Calu3 (cell line): ENCODE measurements at regions not wholly inside any gene's neighbourhood (a gene's known extent, or its start where the extent isn't known, plus 50 kb on each side); places are given as distances from the start of the nearest gene placed in this dataset.

Experiments
- BruUV-seq: library from RNA; stranded (reverse); fragments of 400-500 nt; replicated peaks from 2 replicates; lab custom pipeline; 2021; lab: Mats Ljungman, UMichigan
- CTCF ChIA-PET: fragments of 300-600 bp; sonication (Branson Sonifier 250); formaldehyde crosslinking; loops from one replicate; lab custom pipeline; 2022; ENCODE audit warnings: antibody characterized with exemption; lab: Charles Lee
- DNase-seq: peaks from one replicate; pipeline ENCODE4 v3.0.0; 2022
- H3K27ac Mint-ChIP-seq: one replicate; pipeline ENCODE4 v1.8.0; 2022; ENCODE audit warnings: mixed read lengths; ENCODE audit not compliant: unreplicated experiment
- H3K27me3 Mint-ChIP-seq: one replicate; pipeline ENCODE4 v1.8.0; 2022; ENCODE audit warnings: mixed read lengths; ENCODE audit not compliant: unreplicated experiment
- H3K36me3 Mint-ChIP-seq: one replicate; pipeline ENCODE4 v1.8.0; 2022; ENCODE audit warnings: mild to moderate bottlenecking, moderate library complexity, mixed read lengths; ENCODE audit not compliant: insufficient read depth, unreplicated experiment
- H3K4me1 Mint-ChIP-seq: one replicate; pipeline ENCODE4 v1.8.0; 2022; ENCODE audit warnings: mild to moderate bottlenecking, low read depth, mixed read lengths; ENCODE audit not compliant: unreplicated experiment
- H3K4me3 Mint-ChIP-seq: one replicate; pipeline ENCODE4 v1.8.0; 2022; ENCODE audit warnings: mild to moderate bottlenecking, low read depth, moderate library complexity, mixed read lengths; ENCODE audit not compliant: unreplicated experiment
- H3K9me3 Mint-ChIP-seq: one replicate; pipeline ENCODE4 v1.8.0; 2022; ENCODE audit warnings: low read depth, mixed read lengths; ENCODE audit not compliant: unreplicated experiment
- CTCF ChIP-seq: fragments of 200-600 bp; IDR thresholded peaks from one replicate; pipeline ENCODE4 v1.8.0; 2022; ENCODE audit warnings: antibody characterized with exemption; ENCODE audit not compliant: unreplicated experiment
- intact Hi-C: fragments of 100-400 bp; cut with micrococcal nuclease; formaldehyde crosslinking; loops from one replicate; pipeline ENCODE4 v1.10.0; 2022; ENCODE audit not compliant: unreplicated experiment

- Mint-ChIP-seq H3K27me3 (peaks cover 17% of the 10 kb centered on the region), H3K4me3 (no peak overlapping the region), H3K9me3 (no peaks in the 10 kb centered on the region), H3K4me1 (no peaks in the 10 kb centered on the region), H3K36me3 (no peaks in the 10 kb centered on the region), H3K27ac (no peak overlapping the region)
- no TSS peak for BruUV-seq
- CTCF ChIA-PET: no interaction called here
- no peak for TF ChIP-seq CTCF
- intact Hi-C loops: no loop called here
- no peak for DNase-seq
Observed at GRCh38 chr1:30522031-30523004, 201.1 kb downstream of the MATN1 start.

- peaks cover 17% of the 10 kb centered on the region for H3K27me3 Mint-ChIP-seq
- CTCF ChIA-PET: no interaction called here
- no peaks in the 10 kb centered on the region for H3K4me1 Mint-ChIP-seq
- H3K9me3 Mint-ChIP-seq: no peaks in the 10 kb centered on the region
- no peaks in the 10 kb centered on the region for H3K36me3 Mint-ChIP-seq
- intact Hi-C loops: no loop called here
- no peak for DNase-seq
- no TSS peak for BruUV-seq
- no peak for TF ChIP-seq CTCF
- H3K4me3 Mint-ChIP-seq: no peak overlapping the region
- no peak overlapping the region for H3K27ac Mint-ChIP-seq
Observed at GRCh38 chr1:30521261-30521865, 202.0 kb downstream of the MATN1 start.

GRCh38 chr1:30520476-30520875 is 202.9 kb downstream of the MATN1 start:
- no peak for DNase-seq
- TF ChIP-seq CTCF: no peak
- H3K27ac Mint-ChIP-seq: no peak overlapping the region
- no peaks in the 10 kb centered on the region for H3K36me3 Mint-ChIP-seq
- H3K4me3 Mint-ChIP-seq: no peak overlapping the region
- CTCF ChIA-PET: no interaction called here
- BruUV-seq: no TSS peak
- intact Hi-C loops: no loop called here
- no peaks in the 10 kb centered on the region for H3K9me3 Mint-ChIP-seq
- H3K27me3 Mint-ChIP-seq: peaks cover 20% of the 10 kb centered on the region
- H3K4me1 Mint-ChIP-seq: no peaks in the 10 kb centered on the region

- Mint-ChIP-seq H3K36me3 (no peaks in the 10 kb centered on the region), H3K4me3 (no peak overlapping the region), H3K27me3 (peaks cover 18% of the 10 kb centered on the region), H3K4me1 (no peaks in the 10 kb centered on the region), H3K9me3 (no peaks in the 10 kb centered on the region), H3K27ac (no peak overlapping the region)
- BruUV-seq: no TSS peak
- CTCF ChIA-PET: no interaction called here
- no peak for DNase-seq
- no peak for TF ChIP-seq CTCF
- intact Hi-C loops: no loop called here
Observed at GRCh38 chr1:30519201-30519763, 204.1 kb downstream of the MATN1 start.
